ENCODE measurements at regions not wholly inside any gene's neighbourhood (a gene's known extent, or its start where the extent isn't known, plus 50 kb on each side); places are given as distances from the start of the nearest gene placed in this dataset.
"Not testable (repeated sequence)": the region's sequence is repeated elsewhere in the genome, so short reads cannot be mapped to it uniquely, and the experiment has no call there.

DNA sequence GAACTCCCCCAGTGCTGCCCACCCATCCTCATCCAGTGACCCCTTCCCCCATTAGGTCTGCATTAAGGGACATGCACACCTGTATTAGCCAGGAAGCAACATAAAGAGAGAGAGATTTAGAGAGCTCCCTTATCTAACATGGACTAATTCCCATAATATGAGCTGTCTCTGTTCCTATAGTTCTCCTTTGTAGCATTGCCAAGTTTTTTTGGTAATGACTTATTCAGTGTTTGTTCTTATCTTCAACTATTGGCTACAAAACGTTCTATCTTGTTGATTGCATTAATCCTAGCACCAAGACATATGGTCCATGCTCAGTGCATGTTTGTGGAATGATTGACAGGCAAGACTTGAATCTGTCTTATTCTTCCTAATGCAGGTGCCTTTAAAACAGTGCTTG, 264.0 kb downstream of the ADGRL2 start:
- no peak for DNase-seq (ENCODE audit: low spot score)

DNA sequence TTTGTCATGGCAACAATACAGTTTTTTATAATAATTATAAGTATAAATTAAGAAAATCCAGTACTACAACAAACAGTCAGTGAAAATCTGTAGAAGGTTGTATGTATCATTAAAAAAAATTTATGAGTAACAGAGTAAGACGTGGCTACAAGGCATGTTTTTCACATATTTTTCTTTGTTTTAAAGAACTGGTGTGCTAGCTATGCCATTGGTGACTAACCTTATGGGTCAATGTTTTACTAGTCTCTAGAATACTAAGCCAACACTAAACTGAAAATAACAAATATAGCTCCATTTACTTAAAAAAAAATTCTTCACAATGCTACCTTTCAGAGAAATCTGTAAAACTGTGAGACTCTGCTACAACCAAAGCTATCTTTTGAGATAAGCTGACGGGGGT, 261.5 kb downstream of the ADGRL2 start:
- DNase-seq (ENCODE audit: low spot score): no peak

DNA sequence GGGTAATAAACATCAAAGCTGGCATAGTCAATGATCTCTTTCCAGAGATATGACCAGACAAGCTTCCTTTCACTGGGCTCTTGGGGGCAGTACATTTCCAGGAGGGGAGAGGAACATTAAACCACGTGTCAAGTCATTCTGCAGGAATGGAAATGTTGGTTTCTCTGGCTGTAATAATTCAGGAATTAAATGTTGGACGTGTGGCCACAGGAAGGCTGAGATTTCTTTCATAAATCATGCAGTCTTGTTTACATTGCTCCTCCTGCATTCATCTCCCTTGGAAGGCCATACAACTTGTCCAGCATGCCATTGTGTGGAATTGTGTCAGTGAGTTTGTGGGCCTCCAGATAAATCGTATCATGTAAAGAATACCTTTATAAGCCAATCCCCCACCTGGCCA, 259.2 kb downstream of the ADGRL2 start:
- peak; percentile 3 for DNase-seq (ENCODE audit: low spot score)

DNA sequence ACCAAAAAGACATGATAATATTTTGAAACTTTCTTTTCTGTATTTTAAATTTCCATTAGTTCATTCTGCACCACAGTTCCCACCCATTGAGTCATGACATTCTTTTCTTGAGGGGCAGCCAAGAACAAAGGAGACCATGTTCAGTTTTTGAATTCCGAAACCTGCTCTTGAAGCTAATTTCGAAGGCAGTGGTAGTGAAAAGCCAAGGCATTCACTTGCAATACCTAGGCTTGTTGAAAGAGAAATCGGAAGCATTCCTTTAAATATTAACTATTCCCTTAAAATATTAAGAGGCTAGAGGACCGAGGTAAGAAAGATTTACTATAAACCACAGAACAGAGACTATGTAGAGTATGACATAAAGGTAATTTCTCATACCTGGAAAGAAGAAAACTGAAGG, 256.3 kb downstream of the ADGRL2 start:
- DNase-seq (ENCODE audit: low spot score): no peak

DNA sequence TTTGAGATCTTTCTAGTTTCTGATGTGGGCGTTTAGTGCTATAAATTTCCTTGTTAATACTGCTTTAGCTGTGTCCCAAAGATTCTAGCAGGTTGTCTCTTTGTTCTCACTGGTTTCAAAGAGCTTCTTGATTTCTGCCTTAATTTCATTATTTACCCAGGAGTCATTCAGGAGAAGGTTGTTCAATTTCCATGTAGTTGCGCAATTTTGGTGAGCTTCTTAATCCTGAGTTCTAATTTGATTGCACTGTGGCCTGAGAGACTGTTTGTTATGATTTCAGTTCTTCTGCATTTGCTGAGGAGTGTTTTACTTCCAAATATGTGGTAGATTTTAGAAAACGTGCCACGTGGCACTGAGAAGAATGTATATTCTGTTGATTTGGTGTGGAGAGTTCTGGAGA, 254.6 kb downstream of the ADGRL2 start:
- not testable (repeated sequence) for DNase-seq (ENCODE audit: low spot score)

DNA sequence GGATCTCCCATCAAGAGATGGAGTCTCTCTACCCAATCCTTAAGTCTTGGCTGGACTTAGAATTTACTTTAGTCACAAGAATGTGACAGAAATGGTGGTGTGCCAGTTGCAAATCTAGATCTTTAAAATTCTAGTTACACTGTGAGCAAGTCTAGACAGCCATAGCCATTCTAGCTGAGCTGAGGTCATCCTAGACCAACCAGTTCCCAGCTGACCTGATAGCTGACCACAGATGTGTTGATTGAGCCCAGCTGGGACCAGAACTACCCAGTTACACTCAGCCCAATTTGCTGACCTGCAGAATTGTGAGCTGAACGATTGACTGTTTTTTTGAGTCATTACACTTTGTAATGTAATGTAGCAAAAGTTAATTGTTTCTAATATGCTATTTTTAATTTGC, 251.8 kb downstream of the ADGRL2 start:
- DNase-seq (ENCODE audit: low spot score): no peak

DNA sequence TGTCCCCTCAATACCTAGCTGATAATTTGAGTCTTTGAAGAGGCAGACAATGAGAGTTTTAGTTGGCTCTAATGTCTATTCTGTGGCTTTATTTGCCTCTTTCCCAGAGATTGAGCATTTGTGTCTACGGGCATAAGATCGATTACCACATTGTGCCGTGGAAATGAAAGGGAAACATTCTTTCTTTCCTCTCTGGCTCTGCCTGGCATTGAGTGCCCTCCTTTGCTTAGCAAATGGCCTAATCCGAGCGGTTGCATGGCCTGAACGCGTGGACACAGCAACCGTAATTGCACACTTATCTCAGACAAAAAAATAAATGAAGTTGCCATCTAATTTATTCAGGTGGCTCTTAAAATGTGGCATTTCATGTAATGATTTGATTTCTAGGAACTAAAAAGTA, 247.9 kb downstream of the ADGRL2 start:
- DNase-seq (ENCODE audit: low spot score): no peak

DNA sequence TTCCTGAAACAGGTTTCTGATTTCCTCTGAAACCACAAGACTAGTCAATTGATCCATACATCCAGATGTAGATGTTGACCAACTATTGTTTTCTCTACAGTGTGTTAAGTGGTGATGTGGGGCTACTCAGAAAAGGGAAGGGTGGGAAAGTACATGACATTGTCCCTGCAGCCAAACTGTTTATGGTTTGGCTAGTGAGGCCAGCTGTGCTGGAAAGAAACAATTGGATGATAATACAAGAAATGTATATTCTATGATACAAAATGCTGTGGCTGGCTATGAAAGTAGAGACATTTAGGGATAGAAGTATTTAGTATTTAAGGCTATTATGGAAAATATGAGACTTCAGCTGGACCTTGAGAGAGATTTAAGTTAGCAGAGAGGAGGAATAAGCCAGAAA, 244.5 kb downstream of the ADGRL2 start:
- DNase-seq (ENCODE audit: low spot score): no peak

DNA sequence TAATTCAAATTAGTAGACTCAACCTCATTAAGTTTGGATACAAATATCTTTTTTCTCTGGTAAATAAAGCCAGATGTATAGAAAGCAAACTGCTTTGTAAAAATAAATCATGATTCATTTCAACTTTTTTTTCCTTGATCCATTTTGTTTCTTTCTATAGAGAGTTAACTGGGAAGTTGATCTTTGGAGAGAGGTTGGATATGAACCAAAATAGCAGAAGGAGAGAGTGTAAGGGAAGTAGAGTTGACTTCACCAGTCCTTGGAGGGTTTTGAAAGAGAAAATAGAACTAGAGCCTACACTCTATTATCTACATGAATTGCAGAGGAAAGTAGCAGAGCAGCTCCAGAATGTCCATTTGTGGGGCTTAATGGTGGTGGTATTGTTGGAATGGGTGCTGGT, 243.8 kb downstream of the ADGRL2 start:
- no peak for DNase-seq (ENCODE audit: low spot score)

DNA sequence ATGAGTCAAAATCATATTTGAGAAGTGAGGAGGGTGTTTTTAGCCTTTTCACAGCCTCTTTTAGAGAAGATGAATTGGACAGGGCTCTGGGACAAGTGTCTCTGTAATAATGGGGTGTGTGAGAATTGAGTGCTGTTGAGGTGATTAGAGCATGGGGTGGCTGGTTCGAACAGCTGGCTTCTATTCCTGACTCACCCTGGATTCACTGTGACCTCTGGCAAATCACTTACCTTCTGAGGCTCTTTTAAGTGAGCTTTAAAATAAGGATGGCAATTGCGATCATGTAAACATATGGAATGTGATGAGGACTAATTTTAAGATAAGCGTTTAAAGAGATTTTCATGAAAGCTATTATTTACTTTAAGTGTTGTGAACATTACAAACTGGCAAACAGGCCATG, 243.4 kb downstream of the ADGRL2 start:
- no peak for DNase-seq (ENCODE audit: low spot score)

DNA sequence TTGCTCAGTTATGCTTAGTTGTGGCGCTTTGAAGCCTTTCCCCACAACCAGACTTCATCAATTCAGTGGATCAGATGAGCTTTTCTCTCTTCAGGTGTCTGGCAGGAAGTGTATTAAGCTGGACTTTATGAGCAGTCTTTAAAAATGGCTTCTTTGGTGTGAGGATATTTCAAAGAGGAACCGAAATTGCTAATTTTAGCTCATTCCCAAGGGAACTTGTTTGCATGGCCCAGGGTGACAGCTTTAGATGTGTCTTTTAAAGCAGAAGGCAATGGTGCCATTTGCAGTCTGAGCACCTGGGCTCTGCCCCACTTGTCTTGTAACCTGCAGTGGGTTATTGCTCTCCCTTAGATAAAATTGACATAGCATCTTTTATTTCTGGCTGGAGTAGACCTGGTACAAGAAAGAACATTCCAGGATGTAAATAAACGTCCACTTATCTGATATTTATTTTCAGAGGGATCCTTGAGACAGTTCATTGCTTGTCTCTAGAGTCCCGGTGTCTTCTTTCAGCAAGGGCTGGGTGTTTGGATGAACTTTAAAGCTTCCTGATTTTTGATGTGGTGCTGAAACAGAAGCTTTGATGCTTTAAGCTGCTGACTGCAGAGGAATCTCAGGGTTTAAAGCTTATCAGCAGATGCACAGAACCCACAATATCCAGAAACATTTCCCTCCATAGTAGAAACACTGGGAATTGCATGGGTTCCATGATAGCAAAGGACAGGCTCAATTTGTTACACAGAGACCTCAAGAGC, 241.7 kb downstream of the ADGRL2 start:
- no peak for DNase-seq (ENCODE audit: low spot score)

Data from SW480 (cell line).